Lung (tissue), 11 donors: ENCODE measurements at regions not wholly inside any gene's neighbourhood (a gene's known extent, or its start where the extent isn't known, plus 50 kb on each side); places are given as distances from the start of the nearest gene placed in this dataset.

ENCODE experiments used
- ATAC-seq: fragments of 200-7000 bp; cut with Tn5 transposase; one replicate; pipeline ENCODE4 v1.9.1; 2020; ENCODE audit warnings: moderate number of reproducible peaks; ENCODE audit not compliant: insufficient read depth, low FRiP score
- DNase-seq, 3 donors: peaks; one replicate each; pipeline ENCODE4 v3.0.0-alpha.2; 2013 to 2017
- H3K27ac ChIP-seq, 2 donors: one replicate each; pipeline ENCODE4 v1.5.1; 2013; ENCODE audit warnings: mild to moderate bottlenecking in 2 of 2, moderate library complexity in 2 of 2, control low read depth in 1 of 2, inconsistent platforms in 1 of 2, low read depth in 1 of 2, low read length in 1 of 2
- H3K27me3 ChIP-seq, 3 donors: one replicate each; pipeline ENCODE4 v1.5.1; 2013; ENCODE audit warnings: low read length in 2 of 3; ENCODE audit not compliant: control insufficient read depth in 3 of 3, insufficient read depth in 3 of 3
- H3K36me3 ChIP-seq, 4 donors: one replicate each; pipeline ENCODE4 v1.5.1; 2013; ENCODE audit warnings: low read length in 4 of 4, mild to moderate bottlenecking in 1 of 4, moderate library complexity in 1 of 4; ENCODE audit not compliant: control insufficient read depth in 4 of 4, insufficient read depth in 4 of 4
- H3K4me1 ChIP-seq, 5 donors: one replicate each; pipeline ENCODE4 v1.5.1; 2013; ENCODE audit warnings: low read length in 5 of 5, mild to moderate bottlenecking in 2 of 5, moderate library complexity in 1 of 5; ENCODE audit not compliant: control insufficient read depth in 5 of 5, insufficient read depth in 5 of 5
- H3K4me3 ChIP-seq: one replicate; pipeline ENCODE4 v1.5.1; 2013; ENCODE audit warnings: mild to moderate bottlenecking, control low read depth, moderate library complexity
- H3K9ac ChIP-seq, 2 donors: one replicate each; pipeline ENCODE4 v1.5.1; 2013; ENCODE audit warnings: low read length in 2 of 2, control low read depth in 1 of 2; ENCODE audit not compliant: insufficient read depth in 1 of 2
- H3K9me3 ChIP-seq, 4 donors: one replicate each; pipeline ENCODE4 v1.5.1; 2013; ENCODE audit warnings: low read length in 3 of 4, mild to moderate bottlenecking in 1 of 4, moderate library complexity in 1 of 4; ENCODE audit not compliant: control insufficient read depth in 4 of 4, insufficient read depth in 3 of 4
- WGBS, 2 donors: extraction: QIAGEN DNeasy Blood & Tissue Kit; methylation state at CpG; one replicate each; pipeline ENCODE4 v1.1.7; 2013; 5-methylcytosine and 5-hydroxymethylcytosine counted together
- TF ChIP-seq, protein P1 (sequence below): IDR thresholded peaks from 2 replicates; pipeline ENCODE4 v1.5.1; 2012; ENCODE audit warnings: mild to moderate bottlenecking; ENCODE audit errors: control extremely low read depth, extremely low read depth
- donor health status: control.
- donor health status: control.
- donor health status: Bipolar disorder and iron deficiency.
- donor health status: healthy.
- donor health status: DM: yes; HTN: yes; CAD: no.

DNA sequence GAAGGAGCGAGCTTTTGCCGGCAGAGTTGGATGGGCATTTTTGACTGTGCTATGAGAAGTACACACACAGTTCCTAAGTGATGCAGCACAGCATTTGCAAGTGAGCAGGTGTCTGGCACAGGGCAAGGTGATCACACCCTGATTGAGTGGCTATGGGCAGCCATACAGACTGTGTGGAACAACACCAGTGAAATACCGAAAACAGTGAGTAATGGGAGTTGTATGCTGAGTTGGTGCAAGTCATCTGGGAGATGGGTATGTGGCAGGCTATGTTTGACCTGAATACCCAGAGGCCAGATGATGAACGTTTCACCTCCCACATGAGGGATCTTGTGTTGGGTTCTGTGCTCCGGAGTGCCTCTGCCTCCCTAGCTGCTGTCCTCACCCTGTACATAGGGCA, 53.5 kb upstream of the TIPARP start:
- ATAC-seq (no peak), DNase-seq (no peak)
- no peaks in the 10 kb centered on the region for H3K36me3 ChIP-seq
- H3K9me3 ChIP-seq, result peaks cover 0 to 1% (median 0%) of the 10 kb centered on the region in 4 donors
- no peak overlapping the region for H3K27ac ChIP-seq
- no peak overlapping the region for H3K9ac ChIP-seq
- H3K4me3 ChIP-seq, result no peak overlapping the region
- TF ChIP-seq, protein P1, sequence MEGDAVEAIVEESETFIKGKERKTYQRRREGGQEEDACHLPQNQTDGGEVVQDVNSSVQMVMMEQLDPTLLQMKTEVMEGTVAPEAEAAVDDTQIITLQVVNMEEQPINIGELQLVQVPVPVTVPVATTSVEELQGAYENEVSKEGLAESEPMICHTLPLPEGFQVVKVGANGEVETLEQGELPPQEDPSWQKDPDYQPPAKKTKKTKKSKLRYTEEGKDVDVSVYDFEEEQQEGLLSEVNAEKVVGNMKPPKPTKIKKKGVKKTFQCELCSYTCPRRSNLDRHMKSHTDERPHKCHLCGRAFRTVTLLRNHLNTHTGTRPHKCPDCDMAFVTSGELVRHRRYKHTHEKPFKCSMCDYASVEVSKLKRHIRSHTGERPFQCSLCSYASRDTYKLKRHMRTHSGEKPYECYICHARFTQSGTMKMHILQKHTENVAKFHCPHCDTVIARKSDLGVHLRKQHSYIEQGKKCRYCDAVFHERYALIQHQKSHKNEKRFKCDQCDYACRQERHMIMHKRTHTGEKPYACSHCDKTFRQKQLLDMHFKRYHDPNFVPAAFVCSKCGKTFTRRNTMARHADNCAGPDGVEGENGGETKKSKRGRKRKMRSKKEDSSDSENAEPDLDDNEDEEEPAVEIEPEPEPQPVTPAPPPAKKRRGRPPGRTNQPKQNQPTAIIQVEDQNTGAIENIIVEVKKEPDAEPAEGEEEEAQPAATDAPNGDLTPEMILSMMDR, result no peak
- WGBS, 2 donors, result 89 to 94% methylated on average over 5 of the region's 5 CpGs
- peaks cover 0 to 7% (median 0%) of the 10 kb centered on the region in 5 donors for H3K4me1 ChIP-seq
- no peaks in the 10 kb centered on the region for H3K27me3 ChIP-seq

- no peak for DNase-seq
Observed at GRCh38 chr3:156620260-156620659, 54.1 kb upstream of the TIPARP start.

GRCh38 chr3:156619376-156619775, 55.0 kb upstream of the TIPARP start:
- Histone ChIP-seq H3K4me3 (no peak overlapping the region), H3K4me1 (peaks cover 0 to 6% (median 0%) of the 10 kb centered on the region in 5 donors), H3K36me3 (no peaks in the 10 kb centered on the region), H3K9ac (no peak overlapping the region), H3K27me3 (no peaks in the 10 kb centered on the region), H3K27ac (no peak overlapping the region), H3K9me3 (peaks cover 0 to 1% (median 0%) of the 10 kb centered on the region in 4 donors)
- DNase-seq, result no peak
- TF ChIP-seq, protein P1, result no peak
- ATAC-seq, result no peak
- 64 to 81% methylated on average over 2 of the region's 2 CpGs for WGBS, 2 donors

More at GRCh38 chr3:156620260-156620659, 54.1 kb upstream of the TIPARP start:
- no peak overlapping the region for H3K9ac ChIP-seq
- TF ChIP-seq, protein P1, result no peak
- no peaks in the 10 kb centered on the region for H3K27me3 ChIP-seq
- H3K36me3 ChIP-seq, result no peaks in the 10 kb centered on the region
- peaks cover 0 to 7% (median 0%) of the 10 kb centered on the region in 5 donors for H3K4me1 ChIP-seq
- H3K9me3 ChIP-seq, result peaks cover 0 to 1% (median 0%) of the 10 kb centered on the region in 4 donors
- no peak overlapping the region for H3K4me3 ChIP-seq
- no peak for ATAC-seq
- 84 to 92% methylated on average over 2 of the region's 2 CpGs for WGBS, 2 donors
- no peak overlapping the region for H3K27ac ChIP-seq

GRCh38 chr3:156617781-156618180, 56.6 kb upstream of the TIPARP start:
- DNase-seq, result no peak
- H3K36me3 ChIP-seq, result no peaks in the 10 kb centered on the region
- ATAC-seq, result no peak

More at GRCh38 chr3:156617781-156618180, 56.6 kb upstream of the TIPARP start:
- peaks cover 0 to 3% (median 0%) of the 10 kb centered on the region in 5 donors for H3K4me1 ChIP-seq
- peaks cover 0 to 1% (median 0%) of the 10 kb centered on the region in 4 donors for H3K9me3 ChIP-seq
- TF ChIP-seq, protein P1, result no peak
- no peaks in the 10 kb centered on the region for H3K27me3 ChIP-seq
- no peak overlapping the region for H3K4me3 ChIP-seq
- H3K27ac ChIP-seq, result no peak overlapping the region
- H3K9ac ChIP-seq, result no peak overlapping the region
